SKM-1 treated with dmso at 0.1 percent for 144 hours (cell line): ENCODE measurements at regions not wholly inside any gene's neighbourhood (a gene's known extent, or its start where the extent isn't known, plus 50 kb on each side); places are given as distances from the start of the nearest gene placed in this dataset.
A peak's percentile ranks its signal among the peaks of the same experiment; 100 is the strongest.
"Not testable (repeated sequence)": the region's sequence is repeated elsewhere in the genome, so short reads cannot be mapped to it uniquely, and the experiment has no call there.

ENCODE experiments used
- DNase-seq: peaks from one replicate; lab custom pipeline; 2025; ENCODE audit not compliant: unreplicated experiment; lab: John Stamatoyannopoulos, UW

DNA sequence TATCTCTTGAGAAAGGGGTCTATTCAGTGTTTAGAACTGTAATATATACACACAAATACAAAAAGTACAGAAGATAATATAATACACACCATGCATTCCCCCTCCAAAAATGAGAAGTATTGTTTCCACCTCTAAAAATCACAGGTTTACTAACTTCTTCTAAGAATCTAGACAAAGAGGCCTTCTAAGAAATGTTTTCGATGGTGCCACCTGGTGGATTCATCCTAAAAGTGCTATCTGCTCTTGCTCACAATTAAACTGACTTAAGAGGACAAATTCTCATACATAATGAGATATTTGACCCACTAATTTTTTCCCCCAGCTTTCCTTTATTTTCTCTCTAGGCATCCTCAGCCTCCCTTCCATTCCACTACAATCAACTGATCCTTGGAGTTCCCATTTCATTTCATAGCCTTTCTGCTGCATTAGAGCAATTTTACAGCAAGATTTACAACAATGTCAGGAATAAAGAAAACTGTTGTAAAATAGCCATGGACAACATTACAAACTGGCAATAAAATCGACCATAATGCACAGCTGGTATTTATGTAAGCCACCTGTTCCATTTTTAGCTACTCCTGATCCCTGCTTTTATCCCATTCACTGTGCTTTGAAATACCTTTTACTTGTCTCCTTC is 124.6 kb downstream of the ARRDC4 start:
- peak; percentile 53 for DNase-seq

DNA sequence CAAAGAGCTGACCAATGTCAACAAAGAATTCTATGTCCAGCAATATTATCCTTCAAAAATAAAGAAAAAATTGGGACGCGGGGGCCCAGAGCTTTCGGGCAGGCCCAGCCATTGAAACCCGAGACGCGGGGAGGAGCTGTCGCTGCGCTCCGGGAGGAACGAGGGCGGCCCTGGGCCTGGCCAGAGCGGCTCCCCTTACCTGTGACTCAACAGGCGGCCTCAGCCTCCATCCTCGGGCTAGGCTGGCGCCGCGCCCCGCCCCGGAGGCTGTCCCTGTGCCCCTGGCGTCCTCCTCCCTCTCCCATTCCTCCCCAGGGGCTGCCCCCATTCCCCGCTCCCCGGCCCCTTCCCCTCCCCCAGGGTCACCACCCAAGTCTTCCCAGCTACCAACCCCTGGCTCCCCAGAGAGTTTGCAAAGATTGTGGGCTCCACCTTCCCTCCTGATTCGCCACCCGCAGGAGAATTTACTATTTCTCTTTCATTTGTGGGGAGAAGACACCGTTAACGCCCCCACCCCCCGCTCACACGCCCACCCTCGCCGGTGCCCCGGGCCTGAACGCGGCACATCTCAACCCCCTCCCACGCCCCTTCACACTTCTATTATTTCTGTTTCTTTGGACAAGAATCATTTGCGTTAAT is 127.9 kb downstream of the ARRDC4 start:
- DNase-seq, result not testable (repeated sequence)

GRCh38 chr15:98089352-98089751 is 128.8 kb downstream of the ARRDC4 start:
- DNase-seq, result not testable (repeated sequence)

DNA sequence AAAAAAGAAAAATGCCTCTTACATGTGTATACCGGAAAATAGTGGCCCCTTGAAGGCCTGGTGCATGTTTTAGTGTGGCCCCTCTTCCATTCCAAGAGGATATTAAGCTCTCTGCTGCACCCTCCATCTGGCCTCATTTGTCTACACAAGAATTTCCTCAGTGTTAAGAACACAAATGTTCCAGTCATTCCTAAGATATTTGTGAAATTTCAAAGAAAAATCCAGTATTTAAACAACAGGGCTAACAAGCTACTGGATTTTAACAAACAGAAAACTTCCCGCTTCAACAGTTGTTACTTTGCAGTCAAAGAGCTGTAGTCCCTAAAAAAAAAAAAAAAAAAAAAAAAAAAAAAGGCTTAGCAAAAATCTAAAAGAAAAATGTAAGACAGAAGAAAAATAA is 137.5 kb downstream of the ARRDC4 start:
- DNase-seq, result not testable (repeated sequence)

DNA sequence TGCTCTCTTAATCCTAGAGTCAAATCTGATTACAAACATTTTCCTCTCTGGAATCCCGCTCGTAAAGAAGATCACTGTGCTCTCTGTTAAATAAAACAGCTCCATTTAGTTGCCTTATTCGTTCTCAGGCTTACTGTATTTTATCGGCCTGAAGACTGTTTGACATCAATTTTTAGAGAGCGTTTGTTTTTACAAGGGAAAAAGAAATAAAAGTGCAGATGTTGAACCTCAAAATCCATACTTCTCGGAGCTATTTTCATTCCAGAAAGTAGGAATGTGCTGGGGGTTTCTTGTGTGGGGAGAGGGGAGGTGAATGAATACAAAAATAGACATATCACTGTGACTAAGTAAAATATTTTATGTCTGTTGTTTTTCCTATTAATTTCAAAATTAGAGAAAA is 140.1 kb downstream of the ARRDC4 start:
- DNase-seq, result not testable (repeated sequence)

DNA sequence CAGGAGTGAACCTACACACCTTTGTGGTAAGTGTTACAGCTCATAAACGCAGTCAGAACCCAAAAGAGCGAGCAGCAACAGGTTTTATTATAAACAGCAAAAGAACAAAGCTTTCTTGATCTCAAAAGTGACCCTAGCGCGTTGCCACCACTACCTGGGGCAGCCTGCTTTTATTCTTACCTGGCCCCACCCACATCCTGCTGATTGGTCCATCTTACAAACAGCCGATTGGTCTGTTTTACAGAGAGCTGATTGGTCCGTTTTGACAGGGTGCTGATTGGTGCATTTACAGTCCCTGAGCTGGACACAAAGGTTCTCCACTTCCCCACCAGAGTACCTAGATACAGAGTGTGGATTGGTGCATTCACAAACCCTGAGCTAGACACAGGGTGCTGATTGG is 143.1 kb downstream of the ARRDC4 start:
- no peak for DNase-seq

GRCh38 chr15:98104386-98105151 is 144.1 kb downstream of the ARRDC4 start:
- not testable (repeated sequence) for DNase-seq

DNA sequence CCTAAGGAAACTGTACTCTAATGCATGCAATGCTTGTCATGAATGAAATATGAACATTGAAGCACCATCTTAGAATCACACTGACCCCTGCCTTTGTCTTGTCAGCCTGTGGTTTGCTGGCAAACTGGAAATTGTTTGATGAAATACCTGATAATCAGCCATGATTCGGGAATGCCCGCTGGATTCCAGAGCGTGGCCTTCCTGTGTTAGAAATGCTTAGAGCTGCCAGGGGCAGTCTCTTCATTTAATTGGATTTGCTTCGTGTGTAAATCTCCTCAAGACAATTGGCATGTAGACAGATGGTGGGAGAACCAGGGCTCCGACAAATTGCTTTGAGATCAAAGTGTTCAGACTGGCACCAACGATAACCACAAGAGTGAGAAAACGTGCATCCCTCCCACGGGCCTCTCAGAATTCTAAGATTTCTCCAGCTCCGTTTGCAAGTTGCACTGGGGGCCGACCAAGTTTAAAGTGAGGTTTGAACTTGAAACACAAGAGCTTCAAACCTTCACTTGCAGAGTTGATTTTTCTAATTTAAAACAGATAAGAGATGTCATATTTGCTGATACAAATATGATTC is 146.2 kb downstream of the ARRDC4 start:
- not testable (repeated sequence) for DNase-seq

DNA sequence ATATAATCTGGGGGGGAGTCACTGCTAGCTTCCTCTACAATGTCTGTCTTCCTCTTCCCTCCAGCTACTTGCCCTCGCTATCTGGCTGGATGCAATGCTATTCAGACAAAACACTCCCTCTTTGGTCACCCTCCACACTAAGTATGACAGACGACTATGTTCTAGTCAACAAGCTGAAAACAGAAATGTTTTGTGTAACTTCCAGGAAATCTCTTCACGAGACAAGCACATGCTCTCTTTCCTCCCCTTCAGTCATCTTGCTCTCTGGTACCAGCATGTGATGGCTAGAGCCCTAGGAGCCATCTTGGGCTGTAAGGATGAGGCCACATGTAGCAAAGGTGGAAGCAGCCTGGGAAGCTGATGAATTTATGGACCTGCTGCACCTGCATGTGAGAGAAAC is 151.3 kb downstream of the ARRDC4 start:
- no peak for DNase-seq

- no peak for DNase-seq
Measured at GRCh38 chr15:98113327-98113726, 152.8 kb downstream of the ARRDC4 start.

DNA sequence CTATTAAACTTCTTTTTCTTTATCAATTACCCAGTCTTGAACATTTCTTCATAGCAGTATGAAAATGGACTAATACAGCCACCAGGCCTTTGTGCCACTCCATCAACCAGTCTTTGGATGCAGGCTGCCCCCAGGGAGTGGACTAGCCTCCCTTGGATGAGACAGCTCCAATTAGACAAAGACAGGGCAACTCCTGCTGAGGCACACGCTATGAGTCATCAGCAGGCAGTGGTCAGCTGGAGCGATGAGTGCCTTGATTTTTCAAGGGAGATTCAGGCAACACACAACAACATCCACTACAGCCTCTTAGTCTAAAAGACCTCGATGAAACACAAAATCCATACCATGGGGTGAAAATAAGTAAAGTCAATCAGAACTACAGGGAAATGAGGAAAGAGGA is 160.1 kb downstream of the ARRDC4 start:
- DNase-seq, result no peak

- DNase-seq, result peak; percentile 70
Measured at GRCh38 chr15:98121536-98121935, 161.0 kb downstream of the ARRDC4 start.

- peak; percentile 62 for DNase-seq
Measured at GRCh38 chr15:98121957-98122356, 161.5 kb downstream of the ARRDC4 start.

DNA sequence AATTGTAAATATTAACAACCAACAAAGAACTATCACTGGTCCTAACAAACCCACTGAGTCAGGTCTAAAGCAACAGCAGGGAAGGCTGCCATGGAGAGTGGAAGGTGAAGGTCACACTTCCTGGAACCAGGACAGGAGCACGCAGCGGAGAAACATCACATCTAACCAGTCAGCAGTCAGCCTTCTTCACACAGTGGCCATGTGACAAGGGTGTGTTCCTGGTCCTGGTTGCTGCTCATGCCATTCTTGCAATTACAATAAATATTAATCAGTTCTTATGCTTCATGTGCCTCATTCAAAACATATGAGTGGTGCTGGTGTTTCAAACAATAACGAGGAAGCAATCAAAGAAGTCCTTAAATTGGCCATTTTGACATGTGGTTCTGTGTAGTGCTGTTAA is 162.8 kb downstream of the ARRDC4 start:
- no peak for DNase-seq

- no peak for DNase-seq
Measured at GRCh38 chr15:98123834-98124233, 163.3 kb downstream of the ARRDC4 start.

DNA sequence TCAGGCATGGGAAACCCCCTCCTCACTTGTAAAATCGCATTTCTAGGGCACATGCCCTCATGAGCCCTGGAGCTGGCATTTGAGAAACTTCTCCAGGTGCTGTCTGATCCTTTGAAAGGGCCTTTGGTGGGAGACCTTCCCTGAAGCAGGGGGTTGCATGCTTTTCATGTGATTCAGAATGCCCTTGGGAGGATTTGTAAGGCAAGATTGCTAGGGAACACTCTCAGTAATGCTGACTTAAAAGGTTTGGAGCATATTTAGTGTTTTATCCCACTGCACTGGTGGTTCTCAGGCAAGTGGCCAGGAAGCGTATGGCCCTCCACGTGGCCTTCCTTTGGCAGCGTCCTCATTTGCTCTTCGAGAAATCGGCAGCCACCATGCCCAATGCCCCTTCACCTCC is 164.1 kb downstream of the ARRDC4 start:
- no peak for DNase-seq

DNA sequence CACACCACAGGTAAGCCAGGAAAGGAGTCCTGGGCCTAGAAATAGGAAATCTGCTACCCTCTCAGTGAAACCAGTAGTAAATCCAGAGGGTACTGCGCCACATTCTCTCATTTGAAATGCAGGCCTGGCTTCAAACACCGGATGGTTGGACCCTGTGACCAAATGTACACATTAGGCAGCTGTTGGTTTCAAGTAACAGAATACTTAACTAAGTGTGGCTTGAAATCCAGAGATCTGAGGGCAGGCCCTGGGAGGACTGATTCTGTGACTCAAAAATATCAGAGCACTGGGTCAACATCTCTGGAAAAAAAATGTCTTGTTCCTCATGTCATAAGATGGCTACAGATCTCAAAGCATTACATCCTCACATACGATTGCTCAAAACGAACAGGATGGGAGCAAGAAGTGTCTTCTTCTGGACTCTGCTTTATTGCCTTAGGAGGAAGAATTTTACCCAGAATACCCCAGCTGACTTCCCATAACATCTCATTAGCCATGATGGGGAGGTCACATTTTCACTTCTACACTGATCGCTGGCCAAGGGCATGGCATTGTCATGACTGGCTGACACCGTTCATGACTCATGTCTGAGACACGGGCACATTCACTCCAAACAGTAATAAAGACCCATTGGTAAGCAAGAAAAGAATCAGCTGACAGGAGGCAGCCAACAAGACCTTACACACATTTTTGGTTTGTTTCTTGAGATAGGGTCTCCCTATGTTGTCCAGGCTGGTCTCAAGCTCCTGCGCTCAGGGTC is 166.0 kb downstream of the ARRDC4 start:
- DNase-seq, result no peak

GRCh38 chr15:98127586-98127985 is 167.1 kb downstream of the ARRDC4 start:
- DNase-seq, result peak; percentile 7

GRCh38 chr15:98131924-98132323 is 171.4 kb downstream of the ARRDC4 start:
- no peak for DNase-seq

DNA sequence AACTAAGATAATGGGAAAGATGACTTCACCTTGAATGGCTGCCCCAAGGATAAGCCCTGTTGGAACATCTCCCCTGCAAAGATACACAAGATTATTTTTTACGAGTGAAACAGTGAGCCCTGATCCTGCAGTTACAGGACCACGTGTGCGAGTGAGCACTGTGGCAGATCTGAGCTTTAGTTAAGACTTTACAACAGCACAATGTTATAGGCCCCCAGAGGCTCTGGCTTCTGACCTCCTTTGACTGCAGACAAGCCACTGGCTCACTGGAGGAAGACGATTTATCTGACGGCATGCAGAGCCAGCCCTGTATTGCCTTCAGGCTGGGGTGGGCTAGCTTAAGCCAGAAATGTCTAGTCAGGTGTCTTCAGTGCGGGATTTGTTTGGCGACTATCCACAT is 174.4 kb downstream of the ARRDC4 start:
- DNase-seq, result no peak

GRCh38 chr15:98138910-98139309 is 178.4 kb downstream of the ARRDC4 start:
- DNase-seq, result no peak
